KMS-11 (cell line): ENCODE measurements at regions not wholly inside any gene's neighbourhood (a gene's known extent, or its start where the extent isn't known, plus 50 kb on each side); places are given as distances from the start of the nearest gene placed in this dataset.

Experiments used
- H2AFZ ChIP-seq: fragments of 200-600 bp; sonication (generic); 2 replicates; pipeline ENCODE4 v1.6.1; 2016; ENCODE audit warnings: antibody characterized with exemption, mixed run types, low read depth
- H3K27ac ChIP-seq: fragments of 200-600 bp; sonication (generic); 2 replicates; pipeline ENCODE4 v1.6.1; 2016; ENCODE audit warnings: mild to moderate bottlenecking, mixed run types
- H3K27me3 ChIP-seq: fragments of 200-600 bp; sonication (generic); 2 replicates; pipeline ENCODE4 v1.6.1; 2017; ENCODE audit warnings: mild to moderate bottlenecking, low read depth, mixed run types, moderate library complexity; ENCODE audit not compliant: insufficient read depth
- H3K36me3 ChIP-seq: fragments of 200-600 bp; sonication (generic); 2 replicates; pipeline ENCODE4 v1.6.1; 2017; ENCODE audit warnings: mild to moderate bottlenecking, mixed run types; ENCODE audit not compliant: insufficient read depth
- H3K4me1 ChIP-seq: fragments of 200-600 bp; sonication (generic); 2 replicates; pipeline ENCODE4 v1.6.1; 2016; ENCODE audit warnings: mild to moderate bottlenecking, low read depth, mixed run types; ENCODE audit not compliant: poor library complexity, severe bottlenecking
- H3K4me2 ChIP-seq: fragments of 200-600 bp; sonication (generic); 2 replicates; pipeline ENCODE4 v1.7.0; 2016; ENCODE audit warnings: mild to moderate bottlenecking, mixed run types
- H3K4me3 ChIP-seq: fragments of 200-600 bp; sonication (generic); IDR thresholded peaks from 2 replicates; pipeline ENCODE4 v1.6.1; 2017; ENCODE audit warnings: low read depth, low read length, mixed read lengths; ENCODE audit not compliant: insufficient read depth
- H3K79me2 ChIP-seq: fragments of 200-600 bp; sonication (generic); 2 replicates; pipeline ENCODE4 v1.6.1; 2016; ENCODE audit warnings: low read depth, mixed run types; ENCODE audit not compliant: insufficient read depth
- H3K9ac ChIP-seq: fragments of 200-600 bp; sonication (generic); 2 replicates; pipeline ENCODE4 v1.6.1; 2016; ENCODE audit warnings: mild to moderate bottlenecking, mixed run types
- H4K20me1 ChIP-seq: fragments of 200-600 bp; sonication (generic); 2 replicates; pipeline ENCODE4 v1.6.1; 2016; ENCODE audit warnings: mild to moderate bottlenecking, mixed run types; ENCODE audit not compliant: insufficient read depth
- TF ChIP-seq, protein P1 (sequence below): fragments of 200-600 bp; sonication (generic); conservative IDR thresholded peaks from 2 replicates; pipeline ENCODE4 v1.6.1; 2017; ENCODE audit warnings: low read depth, mild to moderate bottlenecking, antibody characterized with exemption, low read length, moderate library complexity, mixed read lengths

DNA sequence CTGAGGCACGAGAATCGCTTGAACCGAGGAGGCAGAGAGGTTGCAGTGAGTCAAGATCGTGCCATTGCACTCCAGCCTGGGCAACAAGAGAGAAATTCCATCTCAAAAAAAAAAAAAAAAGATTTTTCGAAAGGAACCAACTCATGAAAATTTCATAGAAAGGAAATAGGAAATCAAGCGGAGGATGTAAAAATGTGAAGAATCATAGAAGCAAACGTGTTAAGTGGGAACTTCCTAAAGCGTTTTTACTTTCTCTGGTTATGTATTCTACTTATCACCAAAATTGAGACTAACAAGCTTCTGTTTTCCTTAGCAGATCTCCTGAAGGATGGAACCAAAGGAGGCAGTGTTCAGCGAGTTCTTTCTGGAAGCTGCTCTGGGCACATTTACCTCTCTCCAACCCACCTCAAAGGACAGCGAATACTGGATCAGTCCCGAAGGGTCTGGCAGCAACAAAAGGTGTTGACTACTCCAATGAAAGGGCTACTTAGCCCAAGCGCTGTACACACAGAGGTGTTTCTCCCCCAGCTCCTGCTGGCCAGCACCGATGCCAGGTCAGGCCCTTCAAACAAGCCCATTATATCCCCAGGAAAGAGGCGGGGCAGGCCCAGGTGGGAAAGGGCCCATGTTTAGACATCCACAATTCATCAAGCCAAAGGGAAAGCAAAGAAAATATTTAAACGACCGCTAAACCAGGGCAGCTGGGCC, 327.5 kb upstream of the JARID2 start:
- H4K20me1 ChIP-seq = no peaks in the 10 kb centered on the region
- no peak overlapping the region for H3K9ac ChIP-seq
- H3K27ac ChIP-seq = no peak overlapping the region
- no peaks in the 10 kb centered on the region for H3K36me3 ChIP-seq
- H3K4me1 ChIP-seq = no peaks in the 10 kb centered on the region
- H3K4me2 ChIP-seq = no peak overlapping the region
- TF ChIP-seq, protein P1, sequence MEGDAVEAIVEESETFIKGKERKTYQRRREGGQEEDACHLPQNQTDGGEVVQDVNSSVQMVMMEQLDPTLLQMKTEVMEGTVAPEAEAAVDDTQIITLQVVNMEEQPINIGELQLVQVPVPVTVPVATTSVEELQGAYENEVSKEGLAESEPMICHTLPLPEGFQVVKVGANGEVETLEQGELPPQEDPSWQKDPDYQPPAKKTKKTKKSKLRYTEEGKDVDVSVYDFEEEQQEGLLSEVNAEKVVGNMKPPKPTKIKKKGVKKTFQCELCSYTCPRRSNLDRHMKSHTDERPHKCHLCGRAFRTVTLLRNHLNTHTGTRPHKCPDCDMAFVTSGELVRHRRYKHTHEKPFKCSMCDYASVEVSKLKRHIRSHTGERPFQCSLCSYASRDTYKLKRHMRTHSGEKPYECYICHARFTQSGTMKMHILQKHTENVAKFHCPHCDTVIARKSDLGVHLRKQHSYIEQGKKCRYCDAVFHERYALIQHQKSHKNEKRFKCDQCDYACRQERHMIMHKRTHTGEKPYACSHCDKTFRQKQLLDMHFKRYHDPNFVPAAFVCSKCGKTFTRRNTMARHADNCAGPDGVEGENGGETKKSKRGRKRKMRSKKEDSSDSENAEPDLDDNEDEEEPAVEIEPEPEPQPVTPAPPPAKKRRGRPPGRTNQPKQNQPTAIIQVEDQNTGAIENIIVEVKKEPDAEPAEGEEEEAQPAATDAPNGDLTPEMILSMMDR = no peak
- no peaks in the 10 kb centered on the region for H3K79me2 ChIP-seq
- no peak overlapping the region for H2AFZ ChIP-seq
- H3K27me3 ChIP-seq = no peaks in the 10 kb centered on the region
- no peak overlapping the region for H3K4me3 ChIP-seq

DNA sequence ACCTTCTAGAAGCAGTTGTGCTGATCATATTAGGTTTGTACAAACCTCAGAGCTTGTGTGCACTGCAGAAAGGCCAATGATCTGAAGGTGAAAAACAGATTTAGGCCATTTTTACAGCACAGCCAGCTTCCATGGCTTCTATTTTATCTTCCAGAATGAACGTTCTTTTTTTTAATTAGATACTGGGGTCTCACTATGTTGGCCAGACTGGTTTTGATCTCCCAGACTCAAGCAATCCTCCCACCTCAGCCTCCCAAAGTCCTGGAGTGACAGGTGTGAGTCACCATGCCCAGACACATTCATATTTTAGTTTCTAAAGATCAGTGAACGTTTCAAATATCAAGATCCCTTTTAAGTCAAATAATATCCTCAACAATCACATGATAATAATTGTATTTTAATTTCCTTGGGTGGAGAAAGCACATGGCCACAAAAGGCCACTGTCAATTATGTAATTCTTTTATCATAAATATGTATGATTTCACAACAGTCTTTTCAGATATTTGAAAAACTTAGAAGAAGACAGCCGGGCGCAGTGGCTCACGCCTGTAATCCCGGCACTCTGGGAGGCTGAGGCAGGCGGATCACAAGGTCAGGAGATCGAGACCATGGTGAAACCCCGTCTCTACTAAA, 326.7 kb upstream of the JARID2 start:
- TF ChIP-seq, protein P1 = no peak
- no peak overlapping the region for H3K9ac ChIP-seq

DNA sequence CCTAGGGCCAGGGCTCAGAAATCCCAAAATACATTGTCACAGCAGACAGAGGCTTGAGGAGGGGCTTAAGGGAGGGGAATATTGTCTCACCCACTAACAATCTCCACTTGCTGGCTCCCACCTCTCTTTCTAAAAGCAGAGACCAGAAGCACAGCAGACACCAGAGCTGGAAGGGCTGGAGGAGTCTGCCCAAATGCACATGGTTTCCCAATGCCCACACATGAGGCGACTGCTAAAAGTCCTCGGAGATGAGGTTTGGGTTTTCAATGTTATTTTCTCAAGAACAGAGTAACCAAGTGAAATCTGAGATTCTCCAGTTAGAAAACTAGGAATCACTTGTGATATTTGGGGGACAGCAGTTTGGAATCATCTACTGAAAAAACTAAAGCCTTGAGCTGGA, 325.6 kb upstream of the JARID2 start:
- H3K4me1 ChIP-seq = no peaks in the 10 kb centered on the region
- H3K27me3 ChIP-seq = no peaks in the 10 kb centered on the region
- no peak overlapping the region for H3K27ac ChIP-seq
- H4K20me1 ChIP-seq = no peaks in the 10 kb centered on the region
- TF ChIP-seq, protein P1 = no peak
- H3K79me2 ChIP-seq = no peaks in the 10 kb centered on the region
- H3K9ac ChIP-seq = no peak overlapping the region
- H3K4me3 ChIP-seq = no peak overlapping the region
- H2AFZ ChIP-seq = no peak overlapping the region
- H3K36me3 ChIP-seq = no peaks in the 10 kb centered on the region
- no peak overlapping the region for H3K4me2 ChIP-seq

More for the DNA sequence above, 326.7 kb upstream of the JARID2 start:
- Histone ChIP-seq H3K4me3 (no peak overlapping the region), H3K27ac (no peak overlapping the region), H4K20me1 (no peaks in the 10 kb centered on the region), H3K36me3 (no peaks in the 10 kb centered on the region), H3K27me3 (no peaks in the 10 kb centered on the region), H3K4me2 (no peak overlapping the region), H3K4me1 (no peaks in the 10 kb centered on the region), H3K79me2 (no peaks in the 10 kb centered on the region), H2AFZ (no peak overlapping the region)

DNA sequence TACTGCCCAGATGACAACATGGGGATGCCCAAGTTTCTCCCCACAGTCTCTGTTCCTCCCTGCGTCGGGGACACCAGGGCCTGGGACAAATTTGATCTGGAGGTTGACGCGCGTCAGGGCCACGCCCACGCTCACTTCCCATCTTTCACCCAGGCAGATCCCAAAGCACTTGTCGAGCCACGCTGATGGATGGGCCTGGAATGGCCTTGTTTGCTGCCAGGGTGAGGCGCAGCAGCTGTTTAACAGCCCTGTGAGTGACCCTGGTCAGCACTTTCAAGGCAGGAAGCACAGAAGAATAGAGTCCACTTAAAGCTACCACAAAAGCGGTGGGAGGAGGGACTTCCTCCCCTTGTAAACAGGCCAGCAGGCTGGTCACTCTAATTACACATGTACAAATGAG, 324.7 kb upstream of the JARID2 start:
- H3K79me2 ChIP-seq = no peaks in the 10 kb centered on the region
- no peaks in the 10 kb centered on the region for H4K20me1 ChIP-seq
- TF ChIP-seq, protein P1 = no peak
- no peak overlapping the region for H3K4me3 ChIP-seq
- H3K4me1 ChIP-seq = no peaks in the 10 kb centered on the region
- H3K36me3 ChIP-seq = no peaks in the 10 kb centered on the region
- no peak overlapping the region for H3K9ac ChIP-seq
- no peaks in the 10 kb centered on the region for H3K27me3 ChIP-seq
- no peak overlapping the region for H2AFZ ChIP-seq
- no peak overlapping the region for H3K4me2 ChIP-seq
- H3K27ac ChIP-seq = no peak overlapping the region
